ENCODE measurements at regions not wholly inside any gene's neighbourhood (a gene's known extent, or its start where the extent isn't known, plus 50 kb on each side); places are given as distances from the start of the nearest gene placed in this dataset.
"Not testable (repeated sequence)": the region's sequence is repeated elsewhere in the genome, so short reads cannot be mapped to it uniquely, and the experiment has no call there.

DNA sequence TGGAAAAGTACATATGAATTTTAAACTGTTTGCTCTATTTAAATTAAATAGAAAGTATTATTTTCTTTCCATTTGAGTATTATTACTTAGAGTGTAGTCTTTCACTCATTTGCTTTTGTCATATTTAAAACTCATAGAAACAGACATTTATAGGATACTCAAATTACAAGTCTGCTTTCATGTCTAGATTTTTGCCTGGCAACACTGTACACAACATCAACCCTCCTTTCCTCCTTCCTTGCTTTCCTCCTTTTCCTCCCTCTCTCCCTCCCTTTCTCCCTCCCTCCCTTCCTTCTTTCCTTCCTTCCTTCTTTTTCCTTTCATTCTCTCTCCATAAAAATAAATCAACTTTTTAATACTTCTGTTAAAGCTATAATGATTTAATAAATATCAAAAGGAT is 2361.2 kb downstream of the ARAP2 start:
- Mint-ChIP-seq H3K4me3 (no peak overlapping the region), H3K4me1 (no peaks in the 10 kb centered on the region), H3K9me3 (no peaks in the 10 kb centered on the region), H3K27me3 (no peaks in the 10 kb centered on the region), H3K36me3 (no peaks in the 10 kb centered on the region), H3K27ac (no peak overlapping the region)
- ATAC-seq: no peak

DNA sequence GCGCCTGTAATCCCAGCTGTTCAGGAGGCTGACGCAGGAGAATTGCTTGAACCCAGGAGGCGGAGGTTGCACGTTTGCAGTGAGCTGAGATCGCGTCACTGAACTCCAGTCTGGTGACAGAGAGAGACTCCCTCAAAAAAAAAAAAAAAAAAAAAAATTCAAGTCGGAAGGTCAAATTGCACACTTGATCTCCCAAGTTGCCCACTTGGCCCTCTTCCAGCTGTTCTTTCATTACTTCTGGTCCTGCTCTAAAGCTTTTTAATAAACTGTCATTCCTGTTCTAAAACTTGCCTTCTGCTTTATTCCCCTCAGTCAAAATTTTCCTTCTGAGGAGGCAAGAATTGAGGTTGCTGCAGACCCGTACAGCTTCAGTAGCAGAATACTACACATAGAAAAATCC is 2358.0 kb downstream of the ARAP2 start:
- no peak overlapping the region for H3K27ac Mint-ChIP-seq
- no peak for ATAC-seq
- no peaks in the 10 kb centered on the region for H3K4me1 Mint-ChIP-seq
- H3K36me3 Mint-ChIP-seq: no peaks in the 10 kb centered on the region
- no peaks in the 10 kb centered on the region for H3K9me3 Mint-ChIP-seq
- no peak overlapping the region for H3K4me3 Mint-ChIP-seq
- H3K27me3 Mint-ChIP-seq: no peaks in the 10 kb centered on the region

DNA sequence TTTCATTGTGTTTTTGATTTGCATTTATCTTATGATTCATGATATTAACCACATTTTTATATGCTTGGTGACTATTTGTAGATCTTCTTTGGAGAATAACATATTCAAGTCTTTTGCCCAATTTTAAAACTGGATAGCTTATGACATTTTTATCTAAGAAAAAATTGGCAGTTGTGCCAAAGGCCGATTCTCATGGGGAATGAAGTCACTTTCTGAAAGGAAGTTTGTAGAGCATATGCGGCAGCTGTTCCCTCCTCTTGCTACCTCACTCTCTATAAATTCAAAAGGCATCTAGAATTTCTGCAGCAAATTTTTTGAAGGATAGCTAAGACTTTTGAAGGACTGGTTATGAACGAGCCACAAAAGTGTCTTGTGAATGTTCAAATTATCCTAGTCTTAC is 2353.5 kb downstream of the ARAP2 start:
- Mint-ChIP-seq H3K4me3 (no peak overlapping the region), H3K36me3 (no peaks in the 10 kb centered on the region), H3K27me3 (no peaks in the 10 kb centered on the region), H3K4me1 (no peaks in the 10 kb centered on the region), H3K27ac (no peak overlapping the region), H3K9me3 (no peaks in the 10 kb centered on the region)
- ATAC-seq: no peak

DNA sequence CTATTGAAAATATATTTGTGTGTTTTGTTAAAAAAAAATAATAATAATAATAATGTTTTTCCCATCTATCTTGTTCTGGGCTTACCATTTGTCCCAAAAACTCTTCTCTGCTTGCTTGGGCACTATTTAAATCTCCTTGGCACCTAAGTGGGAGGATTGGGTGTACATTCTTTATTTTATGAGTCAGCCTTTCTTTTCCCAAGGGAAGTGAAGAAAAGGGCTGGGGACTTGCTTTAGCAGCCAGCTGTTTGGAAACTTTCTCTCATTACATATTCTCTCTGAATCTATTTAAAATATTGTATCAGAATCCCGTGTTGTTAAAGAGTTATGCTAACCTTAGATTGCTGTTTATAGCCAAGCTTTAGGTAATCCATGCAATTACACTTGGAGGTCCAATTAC is 2332.4 kb downstream of the ARAP2 start:
- no peaks in the 10 kb centered on the region for H3K4me1 Mint-ChIP-seq
- H3K27me3 Mint-ChIP-seq: no peaks in the 10 kb centered on the region
- no peak overlapping the region for H3K4me3 Mint-ChIP-seq
- no peaks in the 10 kb centered on the region for H3K36me3 Mint-ChIP-seq
- no peak for ATAC-seq
- no peak overlapping the region for H3K27ac Mint-ChIP-seq
- H3K9me3 Mint-ChIP-seq: peaks cover 3% of the 10 kb centered on the region

DNA sequence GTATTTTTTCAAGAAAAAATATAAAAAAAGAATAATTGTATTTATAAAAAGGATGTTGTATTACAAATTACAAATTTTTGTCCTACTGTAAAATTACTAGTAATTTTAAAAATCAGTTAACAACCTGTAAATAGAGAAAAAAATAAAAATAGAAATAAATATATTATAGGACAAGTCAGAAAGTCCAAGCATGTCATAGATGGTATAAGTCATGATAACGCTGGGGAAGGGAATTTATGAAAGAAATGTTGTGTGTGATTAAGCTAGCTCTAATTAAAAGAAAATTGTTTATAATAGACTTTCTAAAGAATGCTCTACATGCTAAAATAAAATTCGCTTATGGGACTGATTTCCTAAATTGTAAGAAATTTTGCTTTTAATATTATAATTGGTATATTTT is 2329.9 kb downstream of the ARAP2 start:
- H3K27ac Mint-ChIP-seq: no peak overlapping the region
- H3K4me1 Mint-ChIP-seq: no peaks in the 10 kb centered on the region

DNA sequence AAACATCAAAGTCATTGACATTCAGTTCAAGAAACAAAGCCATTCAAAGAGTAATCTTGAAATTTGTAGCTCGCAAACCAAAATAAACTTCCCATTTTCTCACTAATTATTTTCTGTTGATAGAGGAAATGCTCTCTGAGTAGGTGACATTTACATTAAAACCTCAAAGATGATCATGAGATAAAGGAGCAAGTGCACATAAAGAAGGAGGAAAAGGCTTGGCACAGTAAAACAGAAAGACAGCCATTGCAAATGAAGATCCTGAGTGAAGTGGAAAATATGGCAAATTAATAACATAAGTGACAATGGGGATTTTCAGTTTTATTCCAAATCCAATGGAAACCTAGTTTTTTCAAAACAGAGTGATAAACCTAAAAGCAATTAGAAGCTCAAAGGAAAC is 2320.8 kb downstream of the ARAP2 start:
- no peak overlapping the region for H3K4me3 Mint-ChIP-seq
- H3K9me3 Mint-ChIP-seq: peaks cover 6% of the 10 kb centered on the region
- no peak overlapping the region for H3K27ac Mint-ChIP-seq
- H3K4me1 Mint-ChIP-seq: no peaks in the 10 kb centered on the region
- no peaks in the 10 kb centered on the region for H3K27me3 Mint-ChIP-seq
- ATAC-seq: no peak
- H3K36me3 Mint-ChIP-seq: no peaks in the 10 kb centered on the region

More for the DNA sequence above, 2329.9 kb downstream of the ARAP2 start:
- no peak overlapping the region for H3K4me3 Mint-ChIP-seq
- no peaks in the 10 kb centered on the region for H3K36me3 Mint-ChIP-seq
- no peaks in the 10 kb centered on the region for H3K9me3 Mint-ChIP-seq
- no peaks in the 10 kb centered on the region for H3K27me3 Mint-ChIP-seq
- ATAC-seq: no peak

DNA sequence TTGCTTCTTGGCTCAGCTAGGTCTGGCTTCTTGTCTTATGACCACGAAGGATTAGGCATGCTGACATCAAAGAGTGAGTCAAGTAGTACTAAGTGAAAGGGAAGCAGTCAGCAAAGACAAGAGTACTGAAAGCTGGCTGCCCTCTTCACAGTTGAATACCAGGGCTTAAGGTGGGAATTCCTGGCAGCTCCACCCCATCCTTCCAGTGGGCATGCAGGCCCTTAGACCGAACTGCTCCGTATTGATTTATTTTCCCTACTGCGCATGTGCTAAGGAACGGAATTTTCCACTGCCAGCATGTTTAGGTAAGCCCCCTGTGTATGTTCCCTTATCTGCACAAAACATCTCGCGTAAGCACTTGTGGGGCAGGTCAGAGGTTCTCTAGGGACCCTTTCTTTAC is 2320.1 kb downstream of the ARAP2 start:
- Mint-ChIP-seq H3K4me1 (no peaks in the 10 kb centered on the region), H3K27ac (no peak overlapping the region), H3K27me3 (no peaks in the 10 kb centered on the region), H3K9me3 (peaks cover 6% of the 10 kb centered on the region), H3K36me3 (no peaks in the 10 kb centered on the region), H3K4me3 (no peak overlapping the region)
- no peak for ATAC-seq

DNA sequence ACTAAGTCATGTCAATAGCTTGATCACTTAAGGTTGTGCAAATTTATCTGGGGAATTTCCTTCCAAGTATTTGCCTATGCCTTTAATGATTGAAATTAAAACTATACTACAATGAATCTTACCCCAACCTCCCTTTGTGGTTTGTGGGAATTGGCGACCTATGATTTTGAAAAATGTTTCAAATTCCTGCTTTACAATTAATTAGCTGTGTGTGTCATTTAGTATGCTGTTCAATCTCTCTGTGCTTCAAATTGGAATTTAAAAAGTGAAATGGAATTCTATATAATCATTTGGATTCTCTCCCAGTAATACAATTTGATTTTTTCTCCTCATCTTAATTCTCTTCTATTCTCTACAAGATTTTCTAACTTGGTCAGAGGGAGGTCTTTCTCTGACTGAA is 2319.5 kb downstream of the ARAP2 start:
- Mint-ChIP-seq H3K27ac (no peak overlapping the region), H3K27me3 (no peaks in the 10 kb centered on the region), H3K4me1 (no peaks in the 10 kb centered on the region), H3K36me3 (no peaks in the 10 kb centered on the region), H3K4me3 (no peak overlapping the region), H3K9me3 (peaks cover 6% of the 10 kb centered on the region)
- no peak for ATAC-seq

DNA sequence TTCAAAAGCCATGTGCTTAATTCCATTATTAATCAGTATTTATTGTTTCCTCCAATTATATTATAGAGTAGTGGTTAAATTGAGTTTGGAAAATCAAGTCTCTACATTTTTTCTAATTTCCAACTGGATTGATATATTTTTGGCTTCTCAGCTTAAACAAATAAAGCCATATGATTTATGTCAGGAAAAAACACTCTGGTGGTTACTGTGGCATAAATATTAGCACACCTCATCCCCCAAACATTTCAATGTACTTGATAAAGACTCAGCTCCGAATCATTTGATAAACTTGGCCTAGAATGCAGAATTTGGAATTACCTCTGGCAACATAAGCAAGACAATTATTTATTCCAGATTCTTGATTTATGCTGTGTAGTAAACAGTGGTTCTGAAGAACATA is 2313.8 kb downstream of the ARAP2 start:
- Mint-ChIP-seq H3K27ac (no peak overlapping the region), H3K9me3 (peaks cover 9% of the 10 kb centered on the region), H3K4me1 (no peaks in the 10 kb centered on the region), H3K4me3 (no peak overlapping the region), H3K27me3 (no peaks in the 10 kb centered on the region), H3K36me3 (no peaks in the 10 kb centered on the region)
- no peak for ATAC-seq

DNA sequence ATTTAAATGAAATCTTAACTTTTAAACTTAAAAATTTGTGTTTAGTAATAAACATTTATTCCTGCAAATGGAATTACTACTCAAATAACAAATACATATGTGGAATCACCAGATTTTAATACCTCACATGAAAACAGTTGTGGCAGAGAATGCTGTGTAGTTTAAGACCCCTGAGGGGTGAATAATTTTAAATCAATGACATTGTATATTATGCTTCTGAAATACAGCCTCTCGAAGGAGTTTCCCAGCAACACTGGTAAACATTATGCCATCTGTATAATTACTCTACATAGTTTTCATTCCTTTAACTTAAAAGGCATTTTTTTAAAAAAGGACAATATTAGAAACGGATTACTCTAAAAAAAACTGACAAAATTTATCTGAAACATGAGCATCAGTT is 2313.3 kb downstream of the ARAP2 start:
- no peak overlapping the region for H3K4me3 Mint-ChIP-seq
- no peaks in the 10 kb centered on the region for H3K36me3 Mint-ChIP-seq
- no peak for ATAC-seq
- no peaks in the 10 kb centered on the region for H3K27me3 Mint-ChIP-seq
- H3K4me1 Mint-ChIP-seq: no peaks in the 10 kb centered on the region
- peaks cover 9% of the 10 kb centered on the region for H3K9me3 Mint-ChIP-seq
- no peak overlapping the region for H3K27ac Mint-ChIP-seq

DNA sequence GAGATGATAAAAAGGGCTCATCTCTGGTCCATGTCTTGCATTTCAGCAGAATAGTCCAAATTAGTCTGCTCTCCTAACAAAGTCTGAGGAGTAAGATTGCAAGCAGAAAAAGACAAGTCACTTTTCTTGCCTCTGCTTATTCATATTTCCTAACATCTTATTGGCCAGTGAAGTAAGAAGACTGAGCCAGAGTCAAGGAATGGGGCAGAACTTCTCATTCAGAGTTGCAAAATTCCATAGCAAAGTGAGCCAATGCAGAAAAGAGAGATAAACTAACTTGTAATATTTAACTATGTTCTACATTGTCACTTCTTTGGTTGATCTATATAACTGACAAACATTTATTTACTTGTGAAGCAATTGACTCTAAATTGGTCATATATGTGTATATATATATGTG is 2304.0 kb downstream of the ARAP2 start:
- no peak for ATAC-seq
- H3K27me3 Mint-ChIP-seq: no peaks in the 10 kb centered on the region
- H3K36me3 Mint-ChIP-seq: no peaks in the 10 kb centered on the region

DNA sequence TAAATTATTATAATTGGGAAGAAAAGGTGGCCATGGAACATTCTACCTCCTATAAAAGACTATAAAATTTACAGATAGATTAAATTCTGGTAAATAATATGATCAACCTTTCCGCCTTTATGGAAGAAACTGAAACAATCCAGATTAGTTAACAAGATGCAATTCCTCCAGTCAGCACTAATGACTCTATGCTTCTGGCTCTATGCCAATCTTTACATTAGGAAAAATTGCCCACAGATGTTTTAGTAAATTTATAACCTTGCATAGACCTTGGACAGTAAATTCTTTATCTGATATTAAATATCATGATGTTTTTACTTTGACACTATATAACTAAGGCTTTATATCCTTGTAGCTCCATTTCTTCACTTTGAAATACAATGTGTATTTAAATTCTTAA is 2302.5 kb downstream of the ARAP2 start:
- H3K4me1 Mint-ChIP-seq: no peaks in the 10 kb centered on the region
- H3K4me3 Mint-ChIP-seq: no peak overlapping the region
- no peak overlapping the region for H3K27ac Mint-ChIP-seq
- H3K36me3 Mint-ChIP-seq: no peaks in the 10 kb centered on the region
- no peaks in the 10 kb centered on the region for H3K27me3 Mint-ChIP-seq
- no peak for ATAC-seq
- H3K9me3 Mint-ChIP-seq: peaks cover 3% of the 10 kb centered on the region

More for the DNA sequence above, 2304.0 kb downstream of the ARAP2 start:
- no peaks in the 10 kb centered on the region for H3K4me1 Mint-ChIP-seq
- no peak overlapping the region for H3K27ac Mint-ChIP-seq
- peaks cover 3% of the 10 kb centered on the region for H3K9me3 Mint-ChIP-seq
- H3K4me3 Mint-ChIP-seq: no peak overlapping the region

DNA sequence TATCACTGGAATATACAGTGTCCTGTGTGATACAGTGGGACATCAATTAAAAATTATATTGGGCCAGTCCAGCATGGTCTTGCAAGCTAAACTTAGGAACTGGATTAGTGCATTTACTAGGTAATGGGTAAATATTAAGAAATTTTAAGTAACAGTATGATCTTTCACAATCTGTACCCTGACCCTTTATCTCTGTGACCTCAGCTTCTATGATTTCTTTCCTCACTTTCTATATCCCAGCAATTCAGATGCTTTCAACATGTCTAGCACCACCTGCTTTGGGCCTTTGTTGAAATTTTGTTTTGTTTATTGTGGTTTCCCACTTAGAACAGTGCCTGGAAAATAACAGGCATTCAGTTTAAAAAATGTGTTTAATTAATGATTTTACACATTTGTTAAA is 2295.4 kb downstream of the ARAP2 start:
- Mint-ChIP-seq H3K27ac (no peak overlapping the region), H3K4me3 (no peak overlapping the region), H3K36me3 (no peaks in the 10 kb centered on the region), H3K9me3 (peaks cover 2% of the 10 kb centered on the region), H3K4me1 (no peaks in the 10 kb centered on the region), H3K27me3 (no peaks in the 10 kb centered on the region)
- ATAC-seq: no peak

DNA sequence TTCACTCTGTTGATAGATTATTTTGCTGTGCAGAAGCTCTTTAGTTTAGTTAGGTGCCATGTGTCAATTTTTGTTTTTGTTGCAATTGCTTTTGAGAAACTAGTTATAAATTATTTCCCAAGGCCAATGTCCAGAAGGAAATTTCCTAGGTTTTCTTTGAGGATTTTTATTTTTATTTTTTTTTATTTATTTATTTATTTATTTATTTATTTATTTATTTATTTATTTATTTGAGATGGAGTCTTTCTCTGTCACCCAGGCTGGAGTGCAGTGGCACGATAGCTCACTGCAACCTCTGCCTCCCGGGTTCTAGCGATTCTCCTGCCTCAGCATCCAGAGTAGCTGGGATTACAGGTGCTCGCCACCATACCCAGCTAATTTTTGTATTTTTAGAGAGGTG is 2290.5 kb downstream of the ARAP2 start:
- H3K36me3 Mint-ChIP-seq, H3K27ac Mint-ChIP-seq, H3K4me3 Mint-ChIP-seq, H3K9me3 Mint-ChIP-seq, ATAC-seq, H3K4me1 Mint-ChIP-seq, H3K27me3 Mint-ChIP-seq: not testable (repeated sequence)

DNA sequence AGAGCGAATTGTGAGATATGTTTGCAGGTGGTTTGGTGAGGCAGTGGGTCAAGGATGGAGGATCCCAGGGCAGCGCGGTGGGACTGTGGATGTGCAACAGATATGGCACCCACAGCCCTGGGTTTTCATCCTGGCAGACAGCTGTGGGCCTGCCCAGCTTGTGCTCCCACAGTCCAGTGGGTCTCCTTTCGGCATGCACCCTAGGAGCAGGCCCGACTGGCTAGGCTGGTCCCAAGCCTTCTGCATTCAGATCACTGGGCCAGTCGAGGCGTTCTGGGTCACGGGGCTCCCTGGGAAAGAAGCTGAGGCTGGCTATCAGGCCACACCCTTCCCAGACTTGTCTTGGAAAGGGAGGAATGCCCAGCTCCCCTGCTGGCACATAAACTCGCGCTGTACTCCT is 2289.6 kb downstream of the ARAP2 start:
- peak; percentile 43 for ATAC-seq
- Mint-ChIP-seq H3K4me3 (no peak overlapping the region), H3K9me3 (peaks cover 4% of the 10 kb centered on the region), H3K36me3 (no peaks in the 10 kb centered on the region), H3K27ac (no peak overlapping the region), H3K4me1 (no peaks in the 10 kb centered on the region), H3K27me3 (no peaks in the 10 kb centered on the region)

DNA sequence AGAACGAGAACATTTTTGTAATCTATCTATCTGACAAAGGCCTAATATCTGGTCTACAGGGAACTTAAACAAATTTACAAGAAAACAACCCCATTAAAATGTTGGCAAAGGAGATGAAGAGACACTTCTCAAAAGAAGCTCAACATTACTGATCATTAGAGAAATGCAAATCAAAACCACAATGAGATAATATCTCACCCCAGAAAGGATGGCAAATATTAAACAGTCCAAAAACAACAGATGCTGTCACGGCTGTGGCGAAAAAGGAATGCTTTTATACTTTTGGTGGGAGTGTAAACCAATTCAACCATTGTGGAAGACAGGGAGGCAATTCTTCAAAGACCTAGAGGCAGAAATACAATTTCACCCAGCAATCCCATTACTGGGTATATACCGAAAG is 2284.8 kb downstream of the ARAP2 start:
- H3K27ac Mint-ChIP-seq: no peak overlapping the region
- no peaks in the 10 kb centered on the region for H3K27me3 Mint-ChIP-seq
- H3K36me3 Mint-ChIP-seq: no peaks in the 10 kb centered on the region
- no peaks in the 10 kb centered on the region for H3K4me1 Mint-ChIP-seq
- no peak overlapping the region for H3K4me3 Mint-ChIP-seq
- peaks cover 2% of the 10 kb centered on the region for H3K9me3 Mint-ChIP-seq
- no peak for ATAC-seq

DNA sequence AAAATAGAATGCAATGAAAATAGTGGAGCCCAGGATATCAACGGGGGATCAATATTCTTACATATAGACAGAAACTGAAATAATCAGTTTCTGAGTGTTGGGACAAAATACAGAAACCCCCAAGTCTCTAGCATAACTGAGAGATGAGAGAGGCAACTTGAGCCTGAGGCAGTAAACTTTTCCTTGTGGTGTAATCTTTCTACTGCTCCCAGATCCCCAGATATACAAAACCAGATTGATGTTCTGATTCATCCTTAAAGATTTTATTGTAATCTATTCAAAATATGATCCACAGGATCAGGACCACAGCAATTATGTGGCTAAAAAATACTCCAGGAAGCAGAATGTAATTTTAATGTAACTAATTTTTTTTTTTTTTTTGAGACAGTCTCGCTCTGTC is 2282.6 kb downstream of the ARAP2 start:
- no peak for ATAC-seq
- H3K4me3 Mint-ChIP-seq: no peak overlapping the region
- H3K27me3 Mint-ChIP-seq: no peaks in the 10 kb centered on the region
- no peaks in the 10 kb centered on the region for H3K4me1 Mint-ChIP-seq
- no peaks in the 10 kb centered on the region for H3K36me3 Mint-ChIP-seq
- no peak overlapping the region for H3K27ac Mint-ChIP-seq
- no peaks in the 10 kb centered on the region for H3K9me3 Mint-ChIP-seq

Measured in stimulated activated memory B cell treated with anti-CD40 and anti-IgM and Interleukin-4, amounts not matched to agents 10 μg/mL and 1 μg/mL and 100 μg/mL, for 72 hours (primary cell).